ENCODE measurements at regions not wholly inside any gene's neighbourhood (a gene's known extent, or its start where the extent isn't known, plus 50 kb on each side); places are given as distances from the start of the nearest gene placed in this dataset.

DNA sequence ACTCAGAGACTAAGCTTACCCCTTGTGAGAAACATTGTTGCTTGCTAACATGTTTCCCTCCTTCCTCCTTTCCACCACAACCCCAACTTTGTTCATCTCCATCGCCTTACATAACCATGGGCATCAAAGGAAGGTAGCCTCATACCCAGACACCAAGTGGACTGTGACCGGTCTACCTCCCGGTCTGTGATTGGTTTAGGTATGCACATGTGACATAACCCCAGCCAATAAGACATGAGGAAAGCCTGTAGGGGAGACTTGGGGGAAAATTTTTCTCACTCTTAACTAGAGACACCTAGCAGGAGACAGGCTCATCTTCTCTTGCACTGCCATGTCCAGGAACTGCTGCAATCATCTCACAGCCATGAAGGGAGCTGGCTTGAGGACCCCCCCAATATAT is 120.7 kb downstream of the CDC7 start:
- 88 to 95% methylated on average over 3 of the region's 3 CpGs for WGBS, 2 donors
- H3K36me3 ChIP-seq = no peaks in the 10 kb centered on the region
- TF ChIP-seq POLR2A (IDR thresholded peaks at IDR 0.05) = no peak
- TF ChIP-seq, protein P1, sequence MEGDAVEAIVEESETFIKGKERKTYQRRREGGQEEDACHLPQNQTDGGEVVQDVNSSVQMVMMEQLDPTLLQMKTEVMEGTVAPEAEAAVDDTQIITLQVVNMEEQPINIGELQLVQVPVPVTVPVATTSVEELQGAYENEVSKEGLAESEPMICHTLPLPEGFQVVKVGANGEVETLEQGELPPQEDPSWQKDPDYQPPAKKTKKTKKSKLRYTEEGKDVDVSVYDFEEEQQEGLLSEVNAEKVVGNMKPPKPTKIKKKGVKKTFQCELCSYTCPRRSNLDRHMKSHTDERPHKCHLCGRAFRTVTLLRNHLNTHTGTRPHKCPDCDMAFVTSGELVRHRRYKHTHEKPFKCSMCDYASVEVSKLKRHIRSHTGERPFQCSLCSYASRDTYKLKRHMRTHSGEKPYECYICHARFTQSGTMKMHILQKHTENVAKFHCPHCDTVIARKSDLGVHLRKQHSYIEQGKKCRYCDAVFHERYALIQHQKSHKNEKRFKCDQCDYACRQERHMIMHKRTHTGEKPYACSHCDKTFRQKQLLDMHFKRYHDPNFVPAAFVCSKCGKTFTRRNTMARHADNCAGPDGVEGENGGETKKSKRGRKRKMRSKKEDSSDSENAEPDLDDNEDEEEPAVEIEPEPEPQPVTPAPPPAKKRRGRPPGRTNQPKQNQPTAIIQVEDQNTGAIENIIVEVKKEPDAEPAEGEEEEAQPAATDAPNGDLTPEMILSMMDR (IDR thresholded peaks at IDR 0.05) = no peak
- no peak overlapping the region for H3K4me3 ChIP-seq
- intact Hi-C loops (cut with DNase I) = no loop called here
- H3K27me3 ChIP-seq = no peaks in the 10 kb centered on the region
- H3K4me1 ChIP-seq = peaks cover 0 to 13% (median 6%) of the 10 kb centered on the region in 3 donors
- H3K27ac ChIP-seq = no peak overlapping the region
- no peak for DNase-seq
- no peaks in the 10 kb centered on the region for H3K9me3 ChIP-seq

DNA sequence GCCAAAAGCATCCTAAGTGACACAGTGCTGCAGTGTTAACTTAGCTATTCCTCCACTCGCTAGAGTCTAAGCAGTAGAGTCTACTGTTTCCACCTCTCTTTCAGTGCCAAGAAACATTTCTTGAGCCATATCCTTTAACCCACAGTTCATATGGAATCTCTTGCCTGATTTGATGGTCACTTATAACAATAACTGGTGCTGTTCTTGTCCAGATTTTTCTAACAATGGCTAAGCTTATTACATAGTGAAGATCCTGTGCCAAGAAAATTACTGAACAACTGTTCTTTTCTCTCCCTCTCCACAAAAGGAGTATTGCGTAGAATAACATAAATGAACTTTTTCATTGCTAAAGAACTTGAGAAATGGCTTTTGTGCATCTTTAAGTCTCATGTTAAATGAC is 121.3 kb downstream of the CDC7 start:
- peak overlapping the region in 1 of 4 donors; percentile 1 for H3K27ac ChIP-seq
- TF ChIP-seq, protein P1 (IDR thresholded peaks at IDR 0.05) = no peak
- TF ChIP-seq POLR2A (IDR thresholded peaks at IDR 0.05) = no peak

DNA sequence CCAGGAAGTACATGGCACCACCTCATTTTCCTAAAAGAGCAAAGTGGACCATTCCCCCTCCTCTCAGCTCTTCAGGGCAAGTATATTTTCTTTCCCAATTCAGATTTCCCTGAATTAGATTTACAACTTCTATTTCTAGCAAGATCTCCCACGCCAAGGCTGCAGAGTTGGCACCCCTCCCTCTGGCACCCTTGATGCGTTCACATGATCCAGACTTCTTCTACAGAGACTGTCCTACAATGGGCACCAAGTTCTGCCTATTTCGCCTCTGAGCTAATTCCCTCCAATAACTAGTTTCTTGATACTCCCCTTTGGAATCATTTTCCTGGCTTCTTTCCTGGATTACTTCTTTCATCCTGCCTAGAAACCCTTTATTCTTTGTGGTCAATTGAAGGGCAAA is 122.0 kb downstream of the CDC7 start:
- DNase-seq = no peak
- intact Hi-C loops (cut with DNase I) = no loop called here
- Histone ChIP-seq H3K27ac (peak overlapping the region in 1 of 4 donors; percentile 9), H3K36me3 (no peaks in the 10 kb centered on the region), H3K4me1 (peaks cover 0 to 13% (median 6%) of the 10 kb centered on the region in 3 donors), H3K9me3 (no peaks in the 10 kb centered on the region), H3K4me3 (no peak overlapping the region), H3K27me3 (no peaks in the 10 kb centered on the region)
- whole genome bisulfite sequencing, 2 donors = 20 to 34% methylated on average over 3 of the region's 3 CpGs
- TF ChIP-seq POLR2A (IDR thresholded peaks at IDR 0.05) = no peak
- TF ChIP-seq, protein P1 (IDR thresholded peaks at IDR 0.05) = no peak

More for the DNA sequence above, 121.3 kb downstream of the CDC7 start:
- Histone ChIP-seq H3K9me3 (no peaks in the 10 kb centered on the region), H3K4me1 (peaks cover 0 to 13% (median 6%) of the 10 kb centered on the region in 3 donors), H3K27me3 (no peaks in the 10 kb centered on the region), H3K4me3 (no peak overlapping the region), H3K36me3 (no peaks in the 10 kb centered on the region)
- intact Hi-C loops (cut with DNase I) = no loop called here
- 75 to 90% methylated on average over 2 of the region's 2 CpGs for WGBS, 2 donors
- no peak for DNase-seq

DNA sequence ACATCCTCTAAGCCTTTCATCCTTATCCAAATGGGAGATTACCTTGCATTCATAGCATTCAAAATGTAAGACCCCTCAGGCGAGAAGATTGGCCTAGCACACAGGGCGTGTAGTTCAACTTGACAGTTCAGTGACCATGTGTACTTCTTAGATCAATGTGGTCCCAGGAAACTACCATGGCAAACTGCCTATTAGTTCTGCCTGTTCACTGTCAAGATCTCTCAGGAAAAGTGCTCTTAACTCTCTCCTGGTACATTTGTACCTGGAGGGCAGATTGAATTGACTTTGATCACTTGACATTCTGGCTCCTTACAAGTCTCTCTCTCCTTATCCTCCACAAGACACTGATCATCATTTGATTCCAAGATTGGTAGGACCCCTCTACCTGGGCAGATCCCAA is 122.4 kb downstream of the CDC7 start:
- Histone ChIP-seq H3K4me3 (no peak overlapping the region), H3K27me3 (no peaks in the 10 kb centered on the region), H3K36me3 (no peaks in the 10 kb centered on the region), H3K4me1 (peaks cover 0 to 13% (median 6%) of the 10 kb centered on the region in 3 donors), H3K27ac (no peak overlapping the region), H3K9me3 (no peaks in the 10 kb centered on the region)
- TF ChIP-seq, protein P1 (IDR thresholded peaks at IDR 0.05) = no peak
- no peak for TF ChIP-seq POLR2A (IDR thresholded peaks at IDR 0.05)
- DNase-seq = no peak
- intact Hi-C loops (cut with DNase I) = no loop called here
- WGBS, 2 donors = 31 to 54% methylated on average over 2 of the region's 2 CpGs

DNA sequence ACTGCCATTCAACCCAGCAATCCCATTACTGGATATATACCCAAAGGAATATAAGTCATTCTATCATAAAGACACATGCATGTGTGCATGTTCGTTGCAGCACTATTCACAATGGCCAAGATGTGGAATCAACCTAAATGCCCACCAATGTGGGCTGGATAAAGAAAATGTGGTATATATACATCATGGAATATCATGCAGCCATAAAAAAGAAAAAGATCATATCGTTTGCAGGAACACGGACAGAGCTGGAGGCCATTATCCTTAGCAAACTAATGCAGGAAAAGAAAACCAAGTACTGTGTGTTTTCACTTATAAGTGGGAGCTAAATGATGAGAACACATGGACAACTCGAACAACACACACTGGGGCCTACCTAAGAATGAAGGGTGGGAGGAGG is 123.7 kb downstream of the CDC7 start:
- Histone ChIP-seq H3K27ac (no peak overlapping the region), H3K27me3 (no peaks in the 10 kb centered on the region), H3K4me1 (peaks cover 0 to 13% (median 6%) of the 10 kb centered on the region in 3 donors), H3K36me3 (no peaks in the 10 kb centered on the region), H3K4me3 (no peak overlapping the region), H3K9me3 (no peaks in the 10 kb centered on the region)
- 85 to 88% methylated on average over 4 of the region's 4 CpGs for WGBS, 2 donors
- intact Hi-C loops (cut with DNase I) = no loop called here
- no peak for DNase-seq
- TF ChIP-seq, protein P1 (IDR thresholded peaks at IDR 0.05) = no peak
- no peak for TF ChIP-seq POLR2A (IDR thresholded peaks at IDR 0.05)

Small RNA genes lying in the stretch of these regions (small RNA-seq; reads per million reads assigned to genes)
- gene AL714022.1 = 0 reads per million in 4 donors

Measured in esophagus squamous epithelium (tissue), 5 donors.